ENCODE measurements at regions not wholly inside any gene's neighbourhood (a gene's known extent, or its start where the extent isn't known, plus 50 kb on each side); places are given as distances from the start of the nearest gene placed in this dataset.

- no peak for TF ChIP-seq CTCF (IDR thresholded peaks at IDR 0.05; ENCODE audit: control insufficient read depth, insufficient read depth, low read depth, low read length, missing control alignments)
- H3K4me3 ChIP-seq (ENCODE audit: control insufficient read depth, low read depth, low read length): no peak overlapping the region
Observed at GRCh38 chr2:105962221-105962620, 217.5 kb downstream of the NCK2 start.

GRCh38 chr2:105961599-105962146 is 217.0 kb downstream of the NCK2 start:
- no peak for DNase-seq (ENCODE audit: low read depth)
- H3K4me3 ChIP-seq (ENCODE audit: control insufficient read depth, low read depth, low read length): no peak overlapping the region
- TF ChIP-seq CTCF (IDR thresholded peaks at IDR 0.05; ENCODE audit: control insufficient read depth, insufficient read depth, low read depth, low read length, missing control alignments): no peak

More at GRCh38 chr2:105962221-105962620, 217.5 kb downstream of the NCK2 start:
- DNase-seq (ENCODE audit: low read depth): no peak

- H3K4me3 ChIP-seq (ENCODE audit: control insufficient read depth, low read depth, low read length): no peak overlapping the region
- no peak for TF ChIP-seq CTCF (IDR thresholded peaks at IDR 0.05; ENCODE audit: control insufficient read depth, insufficient read depth, low read depth, low read length, missing control alignments)
Observed at GRCh38 chr2:105959357-105959756, 214.6 kb downstream of the NCK2 start.

GRCh38 chr2:105954891-105955290 is 210.2 kb downstream of the NCK2 start:
- TF ChIP-seq CTCF (IDR thresholded peaks at IDR 0.05; ENCODE audit: control insufficient read depth, insufficient read depth, low read depth, low read length, missing control alignments): no peak
- no peak overlapping the region for H3K4me3 ChIP-seq (ENCODE audit: control insufficient read depth, low read depth, low read length)
- no peak for DNase-seq (ENCODE audit: low read depth)

More at GRCh38 chr2:105959357-105959756, 214.6 kb downstream of the NCK2 start:
- DNase-seq (ENCODE audit: low read depth): no peak

GRCh38 chr2:105953942-105954341 is 209.2 kb downstream of the NCK2 start:
- no peak for DNase-seq (ENCODE audit: low read depth)
- no peak for TF ChIP-seq CTCF (IDR thresholded peaks at IDR 0.05; ENCODE audit: control insufficient read depth, insufficient read depth, low read depth, low read length, missing control alignments)

GRCh38 chr2:105952131-105952530 is 207.4 kb downstream of the NCK2 start:
- no peak for DNase-seq (ENCODE audit: low read depth)
- no peak overlapping the region for H3K4me3 ChIP-seq (ENCODE audit: control insufficient read depth, low read depth, low read length)
- TF ChIP-seq CTCF (IDR thresholded peaks at IDR 0.05; ENCODE audit: control insufficient read depth, insufficient read depth, low read depth, low read length, missing control alignments): no peak

More at GRCh38 chr2:105953942-105954341, 209.2 kb downstream of the NCK2 start:
- H3K4me3 ChIP-seq (ENCODE audit: control insufficient read depth, low read depth, low read length): no peak overlapping the region

- TF ChIP-seq CTCF (IDR thresholded peaks at IDR 0.05; ENCODE audit: control insufficient read depth, insufficient read depth, low read depth, low read length, missing control alignments): no peak
- no peak overlapping the region for H3K4me3 ChIP-seq (ENCODE audit: control insufficient read depth, low read depth, low read length)
Observed at GRCh38 chr2:105951384-105951694, 206.6 kb downstream of the NCK2 start.

More at GRCh38 chr2:105951384-105951694, 206.6 kb downstream of the NCK2 start:
- no peak for DNase-seq (ENCODE audit: low read depth)
